DMS79 (cell line): ENCODE measurements at regions not wholly inside any gene's neighbourhood (a gene's known extent, or its start where the extent isn't known, plus 50 kb on each side); places are given as distances from the start of the nearest gene placed in this dataset.
"Not testable (repeated sequence)": the region's sequence is repeated elsewhere in the genome, so short reads cannot be mapped to it uniquely, and the experiment has no call there.

Source experiments
- DNase-seq: peaks from one replicate; lab custom pipeline; 2025; lab: John Stamatoyannopoulos, UW

DNA sequence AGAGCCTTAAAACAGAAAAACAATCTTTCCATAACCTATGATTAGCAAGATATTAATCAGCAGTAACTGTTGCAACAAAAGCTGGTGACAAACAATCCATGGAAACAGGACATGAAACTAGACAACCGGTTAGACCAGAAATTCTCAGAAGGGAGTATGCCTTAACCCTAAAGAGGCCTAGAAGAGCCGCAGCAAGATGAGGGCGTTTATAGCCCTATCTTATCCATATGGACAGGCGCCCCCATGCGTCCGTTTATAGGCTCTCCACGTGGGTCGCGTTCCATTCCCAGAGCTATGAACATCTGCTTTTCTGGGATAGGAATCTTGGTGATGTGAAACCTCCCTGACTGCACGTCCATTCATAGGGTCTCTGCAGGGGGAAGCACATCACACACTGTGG is 1662.7 kb upstream of the PABPC4L start:
- DNase-seq, result not testable (repeated sequence)

DNA sequence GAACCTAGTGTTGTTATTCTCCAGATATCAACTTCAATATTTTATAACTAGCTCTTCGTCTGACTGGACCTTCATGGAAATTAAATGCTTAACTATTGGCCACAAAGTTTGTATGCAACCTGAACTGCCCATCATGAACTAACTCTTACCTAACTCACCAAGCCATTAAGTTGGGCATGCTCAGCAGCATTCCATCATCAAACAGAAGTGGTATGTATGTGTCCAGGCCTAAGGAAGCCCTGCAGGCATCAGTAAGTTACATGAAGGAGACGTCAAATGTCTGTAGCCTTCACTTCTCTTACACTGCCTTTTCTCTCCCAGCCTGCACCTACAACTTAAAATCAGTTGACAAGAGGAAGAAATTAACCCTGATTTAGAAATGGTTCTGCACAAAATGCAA is 1639.2 kb upstream of the PABPC4L start:
- no peak for DNase-seq

DNA sequence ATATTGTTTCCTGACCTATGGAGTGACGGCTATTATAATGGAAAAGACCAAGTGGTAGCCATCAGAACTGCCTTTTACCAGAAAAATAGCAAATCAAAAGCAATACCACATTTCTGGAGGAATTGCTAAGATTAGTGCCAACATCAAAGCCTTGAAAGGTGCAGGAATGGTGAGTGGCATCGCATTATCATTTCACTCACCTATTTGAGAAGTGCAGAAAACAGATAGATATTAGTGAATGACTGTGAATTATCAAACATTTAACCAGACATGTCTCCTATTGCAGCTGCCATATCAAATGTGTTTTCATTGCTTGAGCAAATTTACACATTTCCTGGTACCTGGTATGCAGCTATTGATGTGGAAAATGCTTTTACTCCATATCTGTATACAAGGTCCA is 1638.1 kb upstream of the PABPC4L start:
- DNase-seq, result no peak

DNA sequence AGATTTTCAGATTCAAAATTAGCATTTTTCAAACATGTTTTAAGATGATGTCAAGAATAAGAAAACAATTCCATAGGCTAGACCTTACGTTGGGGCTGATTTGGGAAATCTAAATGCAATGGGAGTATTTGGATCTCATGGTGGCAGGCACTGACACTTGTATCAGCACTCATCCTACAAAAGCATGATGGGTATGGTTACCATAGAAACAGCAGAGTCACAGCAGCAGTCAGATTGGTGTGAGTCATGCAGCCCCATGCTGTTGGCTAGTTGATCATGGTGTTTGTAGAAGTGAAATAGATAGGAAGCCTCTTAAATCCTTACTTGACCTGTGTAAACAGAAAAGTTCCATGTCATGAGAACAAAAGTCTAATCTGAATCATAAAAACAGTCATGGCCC is 1637.3 kb upstream of the PABPC4L start:
- DNase-seq, result no peak

DNA sequence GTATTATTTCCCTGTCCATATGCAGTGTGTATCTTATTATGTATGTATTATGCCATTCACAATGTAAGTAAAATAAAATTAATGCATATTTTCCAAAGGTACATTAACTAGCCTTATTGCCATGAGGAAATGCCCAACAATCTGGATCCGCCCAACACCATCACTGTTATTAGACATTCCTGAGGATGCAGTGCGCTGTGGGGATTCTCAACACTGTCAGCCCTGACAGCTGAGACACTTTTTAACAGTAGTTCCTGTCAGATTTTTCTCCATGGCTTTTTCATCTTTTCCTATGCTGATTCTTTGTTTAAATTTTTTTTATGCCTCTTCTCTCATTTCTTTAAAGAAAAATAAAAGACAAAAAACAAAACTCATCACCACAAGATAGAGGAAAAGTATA is 1632.9 kb upstream of the PABPC4L start:
- no peak for DNase-seq

DNA sequence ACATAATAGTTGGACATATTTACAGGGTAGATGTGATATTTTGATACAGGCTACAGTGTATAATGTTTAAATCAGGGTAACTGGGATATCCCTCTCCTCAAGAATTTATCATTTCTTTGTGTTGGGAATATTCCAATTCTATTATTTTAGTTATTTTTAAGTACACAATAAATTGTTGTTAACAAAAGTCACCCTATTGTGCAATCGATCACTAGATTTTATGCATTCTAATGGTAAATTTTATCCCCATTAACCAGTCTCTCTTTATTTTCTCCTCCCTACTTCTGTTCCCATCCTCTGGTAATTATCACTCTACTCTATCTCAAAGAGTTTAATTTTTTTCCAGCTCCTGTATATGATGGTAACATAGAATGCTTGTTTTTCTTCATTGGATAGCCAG is 1631.9 kb upstream of the PABPC4L start:
- no peak for DNase-seq

DNA sequence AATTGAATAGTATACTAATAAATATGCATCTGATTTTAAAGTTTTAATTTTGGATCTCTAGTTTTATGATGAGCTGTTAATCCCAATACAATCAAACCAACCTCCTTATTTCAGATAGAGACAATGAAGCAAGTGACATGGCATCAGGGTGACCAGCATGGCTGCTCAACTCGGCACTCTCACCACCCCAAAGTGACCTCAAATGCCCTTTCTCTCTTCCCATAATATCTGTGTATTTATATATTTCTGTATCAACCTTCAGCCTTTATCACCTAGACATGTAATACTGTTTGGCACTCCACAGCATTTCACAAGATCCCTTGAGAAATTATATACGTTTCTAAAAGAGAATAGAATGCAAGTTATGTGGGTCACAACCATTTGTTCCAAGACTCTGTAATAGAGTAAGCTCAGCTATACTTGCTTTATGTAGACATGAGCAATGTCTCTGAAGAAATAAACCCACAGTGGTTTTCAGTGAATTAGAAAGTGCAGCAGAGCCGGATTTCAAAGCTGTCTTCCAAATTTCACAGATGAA is 1623.2 kb upstream of the PABPC4L start:
- DNase-seq, result no peak

DNA sequence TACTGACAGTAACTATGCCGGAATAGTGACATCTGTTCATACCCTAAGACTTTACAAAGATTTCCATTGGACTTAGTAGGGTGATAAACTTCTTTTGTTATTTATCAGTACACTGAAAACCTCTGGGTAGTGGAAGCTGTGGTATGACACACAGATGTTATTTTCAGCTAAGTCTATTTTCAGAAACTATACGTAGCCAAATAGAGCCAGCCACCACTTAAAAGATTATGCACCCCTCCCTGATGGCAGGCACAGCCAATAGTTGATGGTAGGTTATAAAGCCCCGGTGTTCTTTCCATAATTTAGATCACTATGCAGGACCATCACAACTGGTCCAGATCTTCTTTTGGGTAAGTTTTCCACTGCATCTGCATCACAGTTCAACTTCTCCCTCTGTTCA is 1603.2 kb upstream of the PABPC4L start:
- no peak for DNase-seq

DNA sequence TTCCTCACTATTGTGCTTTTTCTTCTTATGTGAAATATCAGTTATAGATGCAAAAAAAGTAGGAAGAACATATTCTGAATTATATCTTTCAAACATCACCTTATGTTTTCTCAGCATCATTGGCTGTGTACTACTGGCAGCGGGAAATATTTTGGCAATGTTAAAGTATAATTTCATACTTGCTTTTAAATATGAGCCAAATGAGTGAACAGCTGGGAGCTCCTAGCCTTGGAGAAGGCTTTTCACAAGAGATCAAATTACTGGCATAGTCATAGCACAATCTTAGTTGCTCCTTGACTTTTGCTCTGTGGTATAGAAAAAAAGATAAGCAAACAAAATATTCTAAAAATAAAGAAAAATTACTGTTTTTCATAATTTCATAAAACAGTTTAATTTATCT is 1575.8 kb upstream of the PABPC4L start:
- DNase-seq, result no peak

DNA sequence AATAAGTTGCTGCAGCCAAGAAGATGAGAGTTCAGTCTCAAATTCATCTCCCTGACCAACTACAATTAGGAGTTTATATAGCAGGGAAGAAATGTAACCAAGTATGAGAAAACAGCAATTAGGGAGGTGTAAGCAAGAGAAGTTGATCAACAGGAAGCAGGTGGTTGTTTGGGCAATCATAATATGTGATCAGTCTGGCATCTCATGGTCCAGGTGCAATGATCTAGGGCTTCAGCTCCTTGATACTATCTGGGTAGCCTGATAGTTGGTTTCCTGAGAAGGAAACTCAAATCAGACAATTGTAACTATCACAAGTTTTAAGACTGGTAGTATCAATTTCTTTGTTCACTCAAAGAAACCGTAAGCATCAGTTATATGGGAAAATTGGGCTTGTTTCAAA is 1574.3 kb upstream of the PABPC4L start:
- DNase-seq, result no peak

DNA sequence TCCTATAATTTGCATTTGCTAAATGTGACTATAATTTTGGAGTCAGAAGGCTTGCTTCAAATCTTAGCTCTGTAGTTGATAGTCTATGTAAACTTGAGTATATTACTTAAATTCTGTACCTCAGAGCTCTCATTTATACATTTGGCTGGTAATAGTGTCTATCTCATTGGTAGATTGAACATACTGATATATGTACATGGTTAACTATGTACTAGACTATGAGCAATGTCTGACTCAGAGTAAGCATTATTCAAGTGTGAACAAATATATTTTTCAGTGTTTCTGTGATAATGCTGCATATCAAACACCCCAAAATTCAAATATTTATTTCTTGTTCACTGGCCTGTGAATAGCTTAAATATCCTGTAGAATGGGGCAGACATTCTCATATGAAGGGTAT is 1568.9 kb upstream of the PABPC4L start:
- DNase-seq, result no peak

DNA sequence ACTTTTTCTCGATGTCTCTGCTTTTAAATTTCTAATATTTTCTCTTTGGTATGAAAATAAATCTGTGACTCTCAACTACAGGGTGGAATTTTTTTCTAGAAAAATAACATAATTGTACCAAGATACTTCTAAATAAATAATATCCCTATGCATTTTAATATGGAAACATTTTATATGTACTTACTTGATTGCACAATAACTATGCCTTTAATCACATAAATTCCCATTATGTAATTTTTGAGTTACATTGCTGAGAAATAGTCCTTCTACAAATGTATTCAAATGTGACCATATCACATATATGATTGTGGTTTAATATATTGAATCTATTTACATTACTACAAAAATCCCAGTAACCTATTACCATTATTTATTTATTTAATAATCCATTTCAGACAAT is 1543.3 kb upstream of the PABPC4L start:
- no peak for DNase-seq

DNA sequence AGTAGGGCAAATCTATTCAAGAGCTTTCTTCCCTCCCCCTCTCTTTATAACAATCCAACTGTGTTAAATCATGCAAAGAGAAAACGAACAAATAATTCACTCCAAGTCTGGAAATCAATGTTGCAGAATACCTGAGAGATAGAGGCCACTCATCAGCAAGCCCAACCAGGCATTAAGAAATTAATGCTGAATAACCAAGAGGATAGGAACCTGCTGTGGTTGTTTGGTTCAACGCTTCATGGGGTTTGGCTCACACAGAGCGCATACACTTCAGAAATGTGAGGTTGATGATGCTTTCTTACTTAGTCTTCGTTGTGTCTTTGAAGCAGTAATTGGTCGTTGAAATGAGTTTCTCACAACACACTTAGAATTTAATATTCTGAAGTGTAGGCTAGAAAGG is 1540.0 kb upstream of the PABPC4L start:
- DNase-seq, result no peak

DNA sequence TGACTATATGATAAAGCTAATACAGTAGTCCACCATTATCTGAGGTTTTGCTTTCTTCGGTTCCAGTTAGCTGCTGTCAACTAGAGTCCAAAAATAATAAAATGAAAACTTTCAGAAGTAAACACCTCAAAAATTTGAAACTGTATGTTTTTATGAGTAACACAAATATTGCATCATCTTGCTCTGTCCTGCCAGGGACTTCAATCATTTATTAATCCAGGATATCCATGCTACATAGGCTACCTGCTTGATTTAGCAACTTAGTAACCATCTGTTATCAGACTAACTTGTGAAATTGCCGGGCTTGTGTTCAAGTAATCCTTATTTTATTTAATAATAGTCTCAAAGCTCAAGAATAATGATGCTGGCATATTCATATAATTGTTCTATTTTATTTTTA is 1537.8 kb upstream of the PABPC4L start:
- DNase-seq, result no peak

DNA sequence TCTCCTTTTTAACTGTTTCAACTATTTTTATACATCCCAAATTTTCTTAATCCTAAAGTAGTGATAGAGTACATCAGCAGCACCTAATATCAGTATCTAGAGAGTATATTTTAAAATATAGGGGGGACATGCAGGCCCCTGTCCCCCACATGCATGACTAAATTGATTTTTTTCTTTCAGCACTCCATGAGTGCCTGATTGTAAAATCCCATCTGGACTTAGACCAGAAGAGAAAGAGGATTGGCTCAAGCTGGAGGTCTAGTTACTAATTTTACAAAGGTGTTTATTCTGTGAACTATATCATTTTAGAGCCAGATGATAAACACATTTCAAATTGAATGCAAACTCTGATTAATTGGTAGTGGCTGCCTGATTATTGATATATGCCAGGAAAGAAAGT is 1533.9 kb upstream of the PABPC4L start:
- no peak for DNase-seq

DNA sequence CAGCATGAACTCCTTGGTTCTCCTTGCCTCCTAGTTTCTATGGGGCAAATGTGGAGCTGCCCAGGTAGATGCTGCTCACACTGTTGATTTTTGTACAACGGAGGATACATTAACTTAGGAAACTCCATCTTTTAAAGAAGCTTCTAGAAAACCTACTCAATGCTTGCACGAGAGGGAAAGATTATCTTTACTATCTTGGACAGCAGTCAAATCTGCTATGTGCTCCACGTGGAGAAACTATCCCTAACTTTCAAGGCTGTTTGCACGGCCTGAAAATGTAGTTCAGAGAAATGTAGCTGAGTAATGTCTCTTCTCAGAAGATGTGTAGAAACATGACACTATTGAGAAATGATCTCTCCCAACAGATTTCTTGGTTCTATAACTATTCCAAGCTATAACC is 1530.9 kb upstream of the PABPC4L start:
- DNase-seq, result no peak

DNA sequence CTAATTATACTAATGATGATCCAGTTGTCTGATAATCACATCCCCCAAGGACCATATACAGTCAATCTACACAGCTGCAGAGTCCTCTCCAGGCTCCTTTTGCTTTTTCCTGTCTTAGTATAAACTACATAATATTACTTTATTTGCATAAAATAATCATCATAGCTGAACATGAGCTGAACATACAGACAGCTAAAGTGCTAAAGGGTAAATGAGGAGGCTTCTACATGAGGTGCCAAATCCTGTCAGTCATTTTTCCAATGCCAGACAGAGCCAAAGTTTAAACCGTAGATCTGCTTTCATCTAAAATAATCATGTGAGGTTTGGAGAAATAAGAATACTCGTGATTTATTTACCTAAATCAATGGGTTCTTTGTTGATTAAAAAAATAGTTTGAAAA is 1530.1 kb upstream of the PABPC4L start:
- no peak for DNase-seq

DNA sequence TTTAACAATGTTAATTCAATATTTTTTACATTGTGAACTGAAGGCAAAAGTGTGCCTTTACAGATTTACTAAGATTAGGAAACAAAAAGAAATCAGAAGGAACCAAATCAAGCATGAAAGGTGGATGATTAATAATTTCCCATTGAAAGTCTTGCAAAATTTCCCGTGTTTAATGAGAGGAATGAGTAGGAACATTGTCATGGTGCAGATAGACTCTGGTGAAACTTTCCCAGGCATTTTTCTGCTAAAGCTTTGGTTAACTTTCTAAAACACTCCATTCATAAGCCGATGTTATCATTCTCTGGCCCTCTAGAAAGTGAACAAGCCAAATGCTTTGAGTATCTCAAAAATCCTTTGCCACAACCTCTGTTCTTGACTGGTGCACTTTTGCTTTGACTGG is 1522.8 kb upstream of the PABPC4L start:
- no peak for DNase-seq

DNA sequence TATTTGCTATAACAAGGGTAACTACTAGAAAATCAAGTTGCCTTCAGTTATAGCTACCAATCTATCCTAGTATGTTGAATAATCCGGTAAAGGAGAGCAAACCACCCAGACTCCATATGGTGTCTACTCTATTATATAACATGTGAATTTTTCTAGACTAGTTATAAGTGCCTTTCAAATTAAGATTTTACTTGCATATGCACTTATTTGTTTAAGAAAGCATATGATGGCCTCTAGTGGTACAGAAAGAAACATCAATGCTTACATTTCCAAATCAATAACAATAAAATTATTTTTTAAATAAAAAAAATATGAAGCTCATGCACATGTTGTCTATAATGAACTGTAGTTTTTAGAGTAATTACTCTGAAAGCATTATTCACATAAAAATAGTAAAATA is 1516.4 kb upstream of the PABPC4L start:
- DNase-seq, result no peak

DNA sequence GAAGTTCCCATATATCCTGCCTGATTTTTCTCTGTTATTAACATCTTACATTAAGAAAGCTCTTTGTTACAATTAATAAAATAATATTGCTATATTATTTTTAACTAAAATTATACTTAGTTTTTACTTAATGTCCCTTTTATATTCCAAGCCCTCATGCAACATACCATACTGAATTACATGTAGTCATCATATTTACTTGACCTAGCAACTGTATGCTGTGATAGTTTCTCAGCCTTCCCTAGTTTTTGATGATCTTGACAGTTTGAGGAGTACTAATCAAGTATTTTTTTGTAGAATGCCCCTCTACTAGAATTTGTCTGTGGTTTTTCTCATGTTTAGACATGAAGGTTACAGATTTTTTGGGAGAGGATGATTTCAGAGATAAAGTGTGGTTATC is 1503.8 kb upstream of the PABPC4L start:
- no peak for DNase-seq

DNA sequence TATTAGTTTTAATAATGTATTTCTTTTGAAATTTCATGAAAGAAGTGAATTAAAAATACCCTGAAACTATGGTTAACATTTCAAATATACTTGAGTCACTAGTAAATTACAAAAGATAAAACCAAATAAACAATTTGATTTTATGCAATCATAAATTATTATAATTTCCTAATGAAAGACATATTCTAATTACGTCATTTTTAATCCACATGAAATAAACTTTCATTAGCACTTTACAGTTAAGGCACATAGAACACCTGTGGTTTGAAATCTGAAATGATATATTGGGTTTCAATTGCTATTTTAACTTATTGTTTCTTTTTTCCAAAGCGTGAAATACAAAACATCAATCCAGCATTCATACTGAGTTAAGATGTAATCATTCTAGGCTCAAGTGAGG is 1492.5 kb upstream of the PABPC4L start:
- DNase-seq, result no peak

DNA sequence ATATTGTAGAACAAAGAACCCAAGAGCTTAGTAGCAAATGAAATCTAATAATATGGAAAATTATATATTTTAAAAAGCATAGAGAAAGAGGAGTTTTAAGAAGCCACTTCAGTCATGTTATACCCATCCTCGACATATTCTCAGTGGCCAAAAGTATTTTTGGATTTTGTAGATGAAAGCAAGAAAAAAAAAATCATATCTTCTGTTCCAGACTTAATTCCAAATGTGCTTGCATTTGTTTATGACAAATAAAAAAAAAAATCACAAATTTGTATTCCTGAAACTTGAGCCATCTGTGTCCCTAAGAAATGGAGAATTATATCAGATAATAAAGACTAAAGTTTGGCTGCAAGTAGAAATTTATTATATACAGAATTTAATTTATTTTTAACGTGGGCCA is 1482.4 kb upstream of the PABPC4L start:
- no peak for DNase-seq

DNA sequence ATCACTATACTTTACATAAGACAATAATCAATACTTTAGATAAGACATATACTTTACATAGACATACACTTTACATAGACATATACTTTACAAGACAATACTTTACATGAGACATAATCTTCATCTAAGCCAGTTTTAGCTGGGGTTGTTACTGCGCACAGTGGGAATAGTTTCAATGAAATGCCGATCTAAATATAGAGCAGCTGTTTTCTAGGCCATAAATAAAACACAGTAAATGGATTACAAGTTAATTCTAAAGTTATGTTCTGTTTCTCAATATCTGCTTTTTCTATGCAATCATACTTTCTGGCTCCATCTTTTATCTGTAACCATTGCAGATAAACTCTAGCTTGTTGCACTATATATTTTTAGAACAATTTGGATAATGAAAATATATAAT is 1470.6 kb upstream of the PABPC4L start:
- DNase-seq, result no peak

DNA sequence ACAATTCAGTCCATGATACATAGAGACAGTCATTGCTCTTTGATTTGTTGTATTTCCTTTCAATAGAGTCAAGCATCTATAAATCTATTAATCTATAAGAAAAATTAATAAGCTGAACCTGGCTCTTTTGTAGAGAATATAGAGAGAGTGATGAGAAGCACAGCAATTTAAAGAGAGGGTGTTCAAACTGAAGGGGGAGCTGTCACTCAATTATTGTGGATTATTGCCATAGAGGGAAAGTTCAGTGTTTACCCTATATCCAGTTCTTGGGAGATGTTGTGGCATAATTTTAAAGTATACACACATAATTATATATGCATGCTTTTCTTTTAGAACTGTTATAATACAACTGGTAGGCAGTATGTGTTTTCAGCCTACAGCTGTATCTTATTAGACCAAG is 1469.0 kb upstream of the PABPC4L start:
- no peak for DNase-seq
